ENCODE measurements at regions not wholly inside any gene's neighbourhood (a gene's known extent, or its start where the extent isn't known, plus 50 kb on each side); places are given as distances from the start of the nearest gene placed in this dataset.

DNA sequence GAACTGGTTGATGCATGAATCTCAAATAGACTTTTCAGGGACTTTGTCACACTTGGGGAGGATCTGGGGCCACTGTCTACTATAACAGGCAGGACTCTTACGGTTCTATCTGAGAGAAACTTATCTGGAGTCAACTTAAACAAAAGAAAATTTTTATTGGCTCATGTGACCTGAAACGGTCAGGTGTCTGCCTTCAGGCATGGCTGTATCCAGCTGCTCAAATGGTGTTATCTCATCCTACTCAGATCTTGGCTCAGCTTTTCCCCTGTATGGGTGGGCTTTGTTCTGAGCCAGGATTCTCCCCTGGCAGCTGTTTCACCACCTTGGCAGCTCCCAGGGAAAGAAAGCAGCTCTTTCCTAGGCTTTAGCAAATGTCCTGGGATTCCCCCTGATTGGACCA lies 183.2 kb upstream of the MYL2 start:
- TF ChIP-seq, protein P1, sequence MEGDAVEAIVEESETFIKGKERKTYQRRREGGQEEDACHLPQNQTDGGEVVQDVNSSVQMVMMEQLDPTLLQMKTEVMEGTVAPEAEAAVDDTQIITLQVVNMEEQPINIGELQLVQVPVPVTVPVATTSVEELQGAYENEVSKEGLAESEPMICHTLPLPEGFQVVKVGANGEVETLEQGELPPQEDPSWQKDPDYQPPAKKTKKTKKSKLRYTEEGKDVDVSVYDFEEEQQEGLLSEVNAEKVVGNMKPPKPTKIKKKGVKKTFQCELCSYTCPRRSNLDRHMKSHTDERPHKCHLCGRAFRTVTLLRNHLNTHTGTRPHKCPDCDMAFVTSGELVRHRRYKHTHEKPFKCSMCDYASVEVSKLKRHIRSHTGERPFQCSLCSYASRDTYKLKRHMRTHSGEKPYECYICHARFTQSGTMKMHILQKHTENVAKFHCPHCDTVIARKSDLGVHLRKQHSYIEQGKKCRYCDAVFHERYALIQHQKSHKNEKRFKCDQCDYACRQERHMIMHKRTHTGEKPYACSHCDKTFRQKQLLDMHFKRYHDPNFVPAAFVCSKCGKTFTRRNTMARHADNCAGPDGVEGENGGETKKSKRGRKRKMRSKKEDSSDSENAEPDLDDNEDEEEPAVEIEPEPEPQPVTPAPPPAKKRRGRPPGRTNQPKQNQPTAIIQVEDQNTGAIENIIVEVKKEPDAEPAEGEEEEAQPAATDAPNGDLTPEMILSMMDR (IDR thresholded peaks at IDR 0.05; ENCODE audit: borderline replicate concordance, control extremely low read depth, extremely low read depth, insufficient read depth, missing control alignments) = no peak
- no peak for DNase-seq (ENCODE audit: low spot score)
- in situ Hi-C loops (cut with MboI; ENCODE audit: low sequenced_read_pairs, unreplicated experiment) = no loop called here

DNA sequence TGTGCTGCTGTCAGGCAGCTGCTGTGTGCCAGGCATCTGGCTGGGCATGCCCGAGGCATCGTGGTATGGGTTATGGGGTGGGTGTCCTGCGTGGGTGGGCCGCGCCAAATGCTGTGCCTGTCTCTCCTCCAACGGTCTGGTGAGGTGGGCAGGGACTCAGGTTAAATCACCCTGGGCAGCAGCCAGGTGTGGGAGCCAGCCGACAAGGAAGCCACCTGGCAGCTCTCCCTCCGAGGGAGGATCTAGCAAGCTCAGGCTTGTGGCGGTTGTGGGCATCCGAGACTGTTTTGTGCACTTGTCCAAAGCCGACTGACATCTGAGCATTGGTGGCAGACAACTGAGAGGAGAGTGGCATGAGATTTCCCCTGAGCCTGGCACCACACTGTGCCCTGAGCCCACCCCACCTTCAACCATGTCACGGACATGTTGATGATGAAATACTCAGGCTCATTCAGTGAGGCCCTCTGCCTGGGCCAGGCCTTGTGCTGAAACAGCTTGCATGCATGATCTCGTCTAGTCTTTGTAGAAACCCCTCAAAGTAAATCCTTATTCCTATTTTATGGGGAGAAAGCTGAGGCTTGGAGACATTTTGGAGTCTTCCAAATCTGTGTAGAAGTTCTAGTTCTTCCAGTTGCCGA lies 181.8 kb upstream of the MYL2 start:
- no peak for DNase-seq (ENCODE audit: low spot score)
- TF ChIP-seq, protein P1 (IDR thresholded peaks at IDR 0.05; ENCODE audit: borderline replicate concordance, control extremely low read depth, extremely low read depth, insufficient read depth, missing control alignments) = no peak
- in situ Hi-C loops (cut with MboI; ENCODE audit: low sequenced_read_pairs, unreplicated experiment) = no loop called here

DNA sequence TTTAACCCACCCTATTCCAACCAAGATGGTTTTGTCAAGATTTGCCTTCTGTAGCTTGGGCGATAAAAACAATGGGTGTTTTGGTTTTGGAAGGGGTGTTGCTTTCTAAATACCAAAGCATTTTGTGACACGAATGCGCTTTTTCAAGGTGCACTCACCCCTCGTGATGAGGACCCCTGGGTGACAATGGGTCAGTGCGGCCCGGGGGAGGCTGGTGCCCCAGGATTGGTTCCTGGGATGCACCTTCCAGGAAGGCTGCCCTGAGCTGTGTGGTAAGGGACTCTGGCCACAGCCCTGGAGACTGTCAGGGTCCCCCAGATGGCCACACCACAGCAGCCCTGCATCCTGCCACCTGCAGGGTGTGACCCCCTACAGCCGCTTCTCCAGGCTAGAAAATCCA lies 180.6 kb upstream of the MYL2 start:
- DNase-seq (ENCODE audit: low spot score) = no peak
- in situ Hi-C loops (cut with MboI; ENCODE audit: low sequenced_read_pairs, unreplicated experiment) = no loop called here
- TF ChIP-seq, protein P1 (IDR thresholded peaks at IDR 0.05; ENCODE audit: borderline replicate concordance, control extremely low read depth, extremely low read depth, insufficient read depth, missing control alignments) = no peak

DNA sequence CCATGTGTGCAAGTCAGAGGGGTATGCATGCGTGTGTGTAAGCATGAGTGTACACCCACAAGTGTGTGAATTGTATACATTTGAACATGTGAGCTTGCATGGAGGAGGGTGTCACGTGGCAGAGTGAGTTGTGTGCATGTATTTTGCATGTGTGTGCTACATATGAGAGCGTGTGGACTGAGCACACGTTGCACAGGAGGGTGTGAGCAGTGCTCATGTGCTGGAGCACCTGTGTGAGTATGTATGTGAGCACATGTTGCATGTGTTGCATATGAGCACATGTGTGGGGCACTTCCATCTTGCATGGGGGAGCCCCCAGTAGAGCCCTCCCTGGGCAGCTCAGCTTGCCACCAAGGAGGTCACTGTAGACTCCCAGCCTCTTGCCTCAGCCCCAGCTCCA lies 180.2 kb upstream of the MYL2 start:
- no peak for DNase-seq (ENCODE audit: low spot score)
- in situ Hi-C loops (cut with MboI; ENCODE audit: low sequenced_read_pairs, unreplicated experiment) = no loop called here
- TF ChIP-seq, protein P1 (IDR thresholded peaks at IDR 0.05; ENCODE audit: borderline replicate concordance, control extremely low read depth, extremely low read depth, insufficient read depth, missing control alignments) = no peak

DNA sequence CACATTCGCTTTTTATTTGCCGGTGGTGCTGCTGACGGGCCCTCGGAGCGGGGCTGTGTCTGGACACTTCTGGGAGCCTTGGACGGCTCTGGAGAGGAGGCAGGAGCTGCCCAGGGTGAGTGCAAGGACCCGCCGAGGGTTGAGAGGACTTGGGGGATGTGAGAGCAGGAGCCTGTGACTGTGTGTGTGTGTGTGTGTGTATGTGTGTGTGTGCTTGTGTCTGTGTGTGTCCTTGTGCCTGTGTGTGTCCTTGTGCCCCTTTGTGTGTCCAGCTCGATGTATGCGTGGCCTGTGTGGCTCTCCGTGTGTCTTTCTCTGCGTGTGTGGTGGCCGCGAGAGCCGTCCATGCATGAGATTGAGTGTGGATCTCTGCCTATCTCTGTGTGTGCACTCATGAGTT lies 179.6 kb upstream of the MYL2 start:
- in situ Hi-C loops (cut with MboI; ENCODE audit: low sequenced_read_pairs, unreplicated experiment) = no loop called here
- no peak for DNase-seq (ENCODE audit: low spot score)
- TF ChIP-seq, protein P1 (IDR thresholded peaks at IDR 0.05; ENCODE audit: borderline replicate concordance, control extremely low read depth, extremely low read depth, insufficient read depth, missing control alignments) = no peak

DNA sequence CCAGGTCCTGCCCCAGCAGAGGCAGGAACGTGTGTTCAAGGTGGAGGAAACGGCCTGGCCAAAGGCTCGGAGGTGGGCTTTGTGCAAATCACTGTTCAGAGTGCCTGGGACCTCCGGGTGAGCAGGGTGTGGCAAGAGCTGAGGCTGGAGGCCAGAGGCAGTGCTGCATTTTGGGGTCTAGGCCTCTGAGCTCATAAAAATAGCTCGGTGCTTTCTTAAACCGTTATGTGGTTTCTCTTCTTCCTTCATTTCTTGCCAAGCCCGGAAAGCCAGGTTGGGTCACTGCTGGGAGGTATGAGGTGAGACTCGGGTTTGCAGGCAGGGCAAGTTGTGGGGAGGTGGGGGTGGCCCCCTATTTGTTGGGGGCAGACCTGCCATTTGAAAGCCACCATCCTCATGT lies 178.8 kb upstream of the MYL2 start:
- in situ Hi-C loops (cut with MboI; ENCODE audit: low sequenced_read_pairs, unreplicated experiment) = no loop called here
- TF ChIP-seq, protein P1 (IDR thresholded peaks at IDR 0.05; ENCODE audit: borderline replicate concordance, control extremely low read depth, extremely low read depth, insufficient read depth, missing control alignments) = no peak
- DNase-seq (ENCODE audit: low spot score) = no peak

Data from GM13976 (cell line).